A549 (cell line): ENCODE measurements at regions not wholly inside any gene's neighbourhood (a gene's known extent, or its start where the extent isn't known, plus 50 kb on each side); places are given as distances from the start of the nearest gene placed in this dataset.

ENCODE experiments used
- ATAC-seq, 2 experiments: fragments of 200-7000 bp in 1 of 2; fragments of >200 bp in 1 of 2; cut with Nextera tagmentation in 1 of 2; cut with Tn5 transposase in 1 of 2; 3 replicates each; pipeline versions ENCODE4 v1.8.0 to v1.9.1; 2018 to 2020; ENCODE audit warnings: mild to moderate bottlenecking in 1 of 2, moderate library complexity in 1 of 2
- CTCF ChIA-PET: fragments of 300-600 bp; sonication (Branson Sonifier 250); formaldehyde crosslinking; extraction: SDS; loops from one replicate; lab custom pipeline; 2021; ENCODE audit warnings: antibody characterized with exemption, inconsistent platforms; lab: Yijun Ruan, JAX
- POLR2A ChIA-PET: fragments of 350-600 bp; formaldehyde crosslinking; extraction: SDS; loops from one replicate; lab custom pipeline; 2021; ENCODE audit warnings: antibody characterized with exemption, inconsistent platforms; lab: Yijun Ruan, JAX
- DNase-seq, 2 experiments: peaks; one replicate each; pipeline versions ENCODE4 v3.0.0 to v3.0.0-alpha.2; 2011 to 2016; ENCODE audit warnings: low read depth in 1 of 2, low spot score in 1 of 2
- FAIRE-seq: peaks from 2 replicates; lab custom pipeline; 2011; peaks lifted over from hg19 to GRCh38; lab: Jason Lieb, UNC
- H3K27ac ChIP-seq, 2 experiments: fragments of >200 bp; sonication (Bioruptor Twin); formaldehyde crosslinking; 3 replicates each; pipeline ENCODE4 v1.5.1; 2016 to 2017
- H3K4me1 ChIP-seq: fragments of >200 bp; sonication (Bioruptor Twin); formaldehyde crosslinking; 3 replicates; pipeline ENCODE4 v1.6.1; 2016
- H3K4me2 ChIP-seq: fragments of >200 bp; sonication (Bioruptor Twin); formaldehyde crosslinking; 3 replicates; pipeline ENCODE4 v1.6.1; 2016
- H3K4me3 ChIP-seq: fragments of >200 bp; sonication (Bioruptor Twin); formaldehyde crosslinking; 3 replicates; pipeline ENCODE4 v1.5.1; 2016
- H3K9me3 ChIP-seq: fragments of >200 bp; sonication (Bioruptor Twin); formaldehyde crosslinking; 3 replicates; pipeline ENCODE4 v1.6.1; 2016
- ATOH8 ChIP-seq: fragments of 250-450 bp; sonication (Bioruptor Pico); IDR thresholded peaks from 2 replicates; pipeline ENCODE4 v1.5.0; 2020; ENCODE audit warnings: low read depth, mild to moderate bottlenecking, moderate library complexity
- CBX2 ChIP-seq: fragments of 200-600 bp; sonication (generic); IDR thresholded peaks from 2 replicates; pipeline ENCODE4 v1.6.1; 2016; ENCODE audit warnings: low read depth, mild to moderate bottlenecking, borderline replicate concordance
- CBX8 ChIP-seq: fragments of 200-600 bp; sonication (generic); IDR thresholded peaks from 2 replicates; pipeline ENCODE4 v1.6.1; 2016
- CEBPB ChIP-seq, 2 experiments: fragments of >200 bp in 1 of 2; sonication (Bioruptor Twin) in 1 of 2; formaldehyde crosslinking in 1 of 2; IDR thresholded peaks; 2 replicates each; pipeline ENCODE4 v1.6.1; 2012 to 2016
- E2F6 ChIP-seq: IDR thresholded peaks from 2 replicates; pipeline ENCODE4 v1.6.1; 2012; ENCODE audit warnings: low read depth, borderline replicate concordance
- EHF ChIP-seq: fragments of 250-450 bp; sonication (Bioruptor Pico); IDR thresholded peaks from 2 replicates; pipeline ENCODE4 v1.5.0; 2020; ENCODE audit warnings: mild to moderate bottlenecking
- FOSB ChIP-seq: fragments of 250-450 bp; sonication (Bioruptor Pico); IDR thresholded peaks from 2 replicates; pipeline ENCODE4 v1.5.0; 2020; ENCODE audit warnings: mild to moderate bottlenecking, moderate library complexity
- FOSL2 ChIP-seq, 2 experiments: fragments of 450-650 bp in 1 of 2; fragments of >200 bp in 1 of 2; sonication (Bioruptor Twin) in 1 of 2; formaldehyde crosslinking; IDR thresholded peaks; 2 replicates each; pipeline versions ENCODE4 v1.5.0 to v1.6.1; 2016 to 2020; ENCODE audit warnings: mild to moderate bottlenecking in 1 of 2, moderate library complexity in 1 of 2
- HOXA7 ChIP-seq: fragments of 250-450 bp; sonication (Bioruptor Pico); IDR thresholded peaks from 2 replicates; pipeline ENCODE4 v1.5.0; 2020; ENCODE audit warnings: mild to moderate bottlenecking, moderate library complexity
- MAFK ChIP-seq: fragments of 450-650 bp; IDR thresholded peaks from 2 replicates; pipeline ENCODE4 v1.6.1; 2014; ENCODE audit not compliant: partially characterized antibody
- MYC ChIP-seq: IDR thresholded peaks from 2 replicates; pipeline ENCODE4 v1.6.1; 2012; ENCODE audit warnings: mild to moderate bottlenecking, inconsistent platforms, low read length, improper control_type of control experiment, borderline replicate concordance
- NFE2L2 ChIP-seq: fragments of 150-350 bp; conservative IDR thresholded peaks from 2 replicates; pipeline ENCODE4 v1.6.1; 2014; ENCODE audit warnings: low read length
- PHF8 ChIP-seq: fragments of 200-600 bp; sonication (generic); IDR thresholded peaks from 2 replicates; pipeline ENCODE4 v1.6.1; 2016; ENCODE audit warnings: low read depth, mild to moderate bottlenecking, antibody characterized with exemption, moderate library complexity, borderline replicate concordance
- POLR2A ChIP-seq: IDR thresholded peaks from 2 replicates; pipeline ENCODE4 v1.6.1; 2012; ENCODE audit warnings: mild to moderate bottlenecking, low read length
- RAD21 ChIP-seq, 2 experiments: fragments of >200 bp in 1 of 2; sonication (Bioruptor Twin) in 1 of 2; formaldehyde crosslinking in 1 of 2; IDR thresholded peaks in 1 of 2; conservative IDR thresholded peaks in 1 of 2; 2 replicates in 1 of 2; 3 replicates in 1 of 2; pipeline ENCODE4 v1.6.1; 2012 to 2018; ENCODE audit warnings: inconsistent platforms in 1 of 2
- SMC3 ChIP-seq: fragments of >200 bp; sonication (Bioruptor Twin); formaldehyde crosslinking; IDR thresholded peaks from 3 replicates; pipeline ENCODE4 v1.6.1; 2018; ENCODE audit warnings: inconsistent platforms
- ZC3H11A ChIP-seq: fragments of 450-650 bp; IDR thresholded peaks from 2 replicates; pipeline ENCODE4 v1.6.1; 2014; ENCODE audit warnings: antibody characterized with exemption, mild to moderate bottlenecking
- ZFP36 ChIP-seq: fragments of 450-650 bp; IDR thresholded peaks from 2 replicates; pipeline ENCODE4 v1.6.1; 2014; ENCODE audit warnings: borderline replicate concordance; ENCODE audit not compliant: partially characterized antibody
- ZSCAN20 ChIP-seq: fragments of 250-450 bp; sonication (Bioruptor Pico); IDR thresholded peaks from 2 replicates; pipeline ENCODE4 v1.8.0; 2022; ENCODE audit warnings: mild to moderate bottlenecking, moderate library complexity
- WGBS: methylation state at CpG from one replicate; pipeline ENCODE4 v1.1.6; 2017; ENCODE audit errors: missing lambda C conversion rate; 5-methylcytosine and 5-hydroxymethylcytosine counted together
- TF ChIP-seq, protein P1 (sequence below): fragments of 200-600 bp; sonication (generic); IDR thresholded peaks from 2 replicates; pipeline ENCODE4 v1.6.1; 2016; ENCODE audit warnings: antibody characterized with exemption, mild to moderate bottlenecking, moderate library complexity
- TF ChIP-seq, protein P2 (sequence below): IDR thresholded peaks from 2 replicates; pipeline ENCODE4 v1.6.1; 2012
- TF ChIP-seq, protein P3 (sequence below): fragments of 150-350 bp; IDR thresholded peaks from 2 replicates; pipeline ENCODE4 v1.6.1; 2014; ENCODE audit warnings: low read depth, mild to moderate bottlenecking, low read length
- TF ChIP-seq, protein P4 (sequence below): fragments of >200 bp; sonication (Bioruptor Twin); formaldehyde crosslinking; IDR thresholded peaks from 3 replicates; pipeline ENCODE4 v1.5.1; 2016

DNA sequence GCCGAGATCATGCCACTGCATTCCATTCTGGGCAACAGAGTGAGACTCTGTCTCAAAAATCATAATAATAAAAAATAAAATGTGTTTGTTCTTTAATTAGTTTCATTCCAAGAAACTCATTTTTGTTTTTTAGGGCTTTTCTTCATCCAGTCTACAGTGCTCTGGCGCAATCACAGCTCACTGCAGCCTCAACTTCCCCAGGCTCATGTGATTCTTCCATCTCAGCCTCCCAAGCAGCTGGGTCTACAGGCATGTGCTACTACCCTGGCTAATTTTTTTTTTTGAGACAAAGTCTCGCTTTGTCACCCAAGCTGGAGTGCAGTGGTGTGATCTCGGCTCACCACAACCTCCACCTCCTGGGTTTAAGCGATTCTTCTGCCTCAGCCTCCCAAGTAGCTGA, 143.6 kb upstream of the JARID2 start:
- CTCF ChIA-PET, result interaction anchor here (0.6 kb wide), 1 partner anchor 889 kb away, joined by 5 read pairs; no protein-coding TSS in a partner anchor
- FAIRE-seq, result no peak
- ATAC-seq, result no peak

GRCh38 chr6:15106958-15107643, 138.8 kb upstream of the JARID2 start:
- CTCF ChIA-PET, result no interaction called here
- H3K9me3 ChIP-seq, result no peaks in the 10 kb centered on the region
- WGBS, result 79% methylated on average over 12 of the region's 12 CpGs
- ATAC-seq (no peak), DNase-seq (no peak), FAIRE-seq (no peak)
- no peaks in the 10 kb centered on the region for H3K4me1 ChIP-seq
- H3K4me2 ChIP-seq, result no peak overlapping the region
- H3K4me3 ChIP-seq, result no peak overlapping the region
- POLR2A ChIA-PET, result no interaction called here
- no peak overlapping the region for H3K27ac ChIP-seq
- TF ChIP-seq FOSL2 (IDR thresholded peaks at IDR 0.05) (no peak), FOSL2 (CRISPR knock-in tag; IDR thresholded peaks at IDR 0.05) (no peak), ZSCAN20 (CRISPR knock-in tag) (no peak), RAD21 (conservative IDR thresholded peaks at IDR 0.05 in 1 of 2, IDR thresholded peaks at IDR 0.05 in 1 of 2) (no peak), FOSB (CRISPR knock-in tag) (no peak), ATOH8 (CRISPR knock-in tag) (no peak), MYC (no peak), ZFP36 (no peak), E2F6 (no peak), POLR2A (no peak)

More for the DNA sequence above, 143.6 kb upstream of the JARID2 start:
- DNase-seq, result no peak
- Histone ChIP-seq H3K9me3 (no peaks in the 10 kb centered on the region), H3K4me3 (no peak overlapping the region), H3K4me1 (no peaks in the 10 kb centered on the region), H3K27ac (no peak overlapping the region), H3K4me2 (no peak overlapping the region)
- POLR2A ChIA-PET, result no interaction called here
- TF ChIP-seq HOXA7 (CRISPR knock-in tag), result no peak
- TF ChIP-seq, protein P1, sequence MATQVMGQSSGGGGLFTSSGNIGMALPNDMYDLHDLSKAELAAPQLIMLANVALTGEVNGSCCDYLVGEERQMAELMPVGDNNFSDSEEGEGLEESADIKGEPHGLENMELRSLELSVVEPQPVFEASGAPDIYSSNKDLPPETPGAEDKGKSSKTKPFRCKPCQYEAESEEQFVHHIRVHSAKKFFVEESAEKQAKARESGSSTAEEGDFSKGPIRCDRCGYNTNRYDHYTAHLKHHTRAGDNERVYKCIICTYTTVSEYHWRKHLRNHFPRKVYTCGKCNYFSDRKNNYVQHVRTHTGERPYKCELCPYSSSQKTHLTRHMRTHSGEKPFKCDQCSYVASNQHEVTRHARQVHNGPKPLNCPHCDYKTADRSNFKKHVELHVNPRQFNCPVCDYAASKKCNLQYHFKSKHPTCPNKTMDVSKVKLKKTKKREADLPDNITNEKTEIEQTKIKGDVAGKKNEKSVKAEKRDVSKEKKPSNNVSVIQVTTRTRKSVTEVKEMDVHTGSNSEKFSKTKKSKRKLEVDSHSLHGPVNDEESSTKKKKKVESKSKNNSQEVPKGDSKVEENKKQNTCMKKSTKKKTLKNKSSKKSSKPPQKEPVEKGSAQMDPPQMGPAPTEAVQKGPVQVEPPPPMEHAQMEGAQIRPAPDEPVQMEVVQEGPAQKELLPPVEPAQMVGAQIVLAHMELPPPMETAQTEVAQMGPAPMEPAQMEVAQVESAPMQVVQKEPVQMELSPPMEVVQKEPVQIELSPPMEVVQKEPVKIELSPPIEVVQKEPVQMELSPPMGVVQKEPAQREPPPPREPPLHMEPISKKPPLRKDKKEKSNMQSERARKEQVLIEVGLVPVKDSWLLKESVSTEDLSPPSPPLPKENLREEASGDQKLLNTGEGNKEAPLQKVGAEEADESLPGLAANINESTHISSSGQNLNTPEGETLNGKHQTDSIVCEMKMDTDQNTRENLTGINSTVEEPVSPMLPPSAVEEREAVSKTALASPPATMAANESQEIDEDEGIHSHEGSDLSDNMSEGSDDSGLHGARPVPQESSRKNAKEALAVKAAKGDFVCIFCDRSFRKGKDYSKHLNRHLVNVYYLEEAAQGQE, result no peak
- TF ChIP-seq, protein P2, sequence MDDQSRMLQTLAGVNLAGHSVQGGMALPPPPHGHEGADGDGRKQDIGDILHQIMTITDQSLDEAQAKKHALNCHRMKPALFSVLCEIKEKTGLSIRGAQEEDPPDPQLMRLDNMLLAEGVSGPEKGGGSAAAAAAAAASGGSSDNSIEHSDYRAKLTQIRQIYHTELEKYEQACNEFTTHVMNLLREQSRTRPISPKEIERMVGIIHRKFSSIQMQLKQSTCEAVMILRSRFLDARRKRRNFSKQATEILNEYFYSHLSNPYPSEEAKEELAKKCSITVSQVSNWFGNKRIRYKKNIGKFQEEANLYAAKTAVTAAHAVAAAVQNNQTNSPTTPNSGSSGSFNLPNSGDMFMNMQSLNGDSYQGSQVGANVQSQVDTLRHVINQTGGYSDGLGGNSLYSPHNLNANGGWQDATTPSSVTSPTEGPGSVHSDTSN, result no peak
- TF ChIP-seq NFE2L2, result no peak
- no peak for TF ChIP-seq PHF8
- TF ChIP-seq ZC3H11A, result no peak
- TF ChIP-seq, protein P3, sequence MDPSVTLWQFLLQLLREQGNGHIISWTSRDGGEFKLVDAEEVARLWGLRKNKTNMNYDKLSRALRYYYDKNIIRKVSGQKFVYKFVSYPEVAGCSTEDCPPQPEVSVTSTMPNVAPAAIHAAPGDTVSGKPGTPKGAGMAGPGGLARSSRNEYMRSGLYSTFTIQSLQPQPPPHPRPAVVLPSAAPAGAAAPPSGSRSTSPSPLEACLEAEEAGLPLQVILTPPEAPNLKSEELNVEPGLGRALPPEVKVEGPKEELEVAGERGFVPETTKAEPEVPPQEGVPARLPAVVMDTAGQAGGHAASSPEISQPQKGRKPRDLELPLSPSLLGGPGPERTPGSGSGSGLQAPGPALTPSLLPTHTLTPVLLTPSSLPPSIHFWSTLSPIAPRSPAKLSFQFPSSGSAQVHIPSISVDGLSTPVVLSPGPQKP, result no peak
- no peak for TF ChIP-seq SMC3
- no peak for TF ChIP-seq CEBPB (IDR thresholded peaks at IDR 0.05)
- TF ChIP-seq, protein P4, sequence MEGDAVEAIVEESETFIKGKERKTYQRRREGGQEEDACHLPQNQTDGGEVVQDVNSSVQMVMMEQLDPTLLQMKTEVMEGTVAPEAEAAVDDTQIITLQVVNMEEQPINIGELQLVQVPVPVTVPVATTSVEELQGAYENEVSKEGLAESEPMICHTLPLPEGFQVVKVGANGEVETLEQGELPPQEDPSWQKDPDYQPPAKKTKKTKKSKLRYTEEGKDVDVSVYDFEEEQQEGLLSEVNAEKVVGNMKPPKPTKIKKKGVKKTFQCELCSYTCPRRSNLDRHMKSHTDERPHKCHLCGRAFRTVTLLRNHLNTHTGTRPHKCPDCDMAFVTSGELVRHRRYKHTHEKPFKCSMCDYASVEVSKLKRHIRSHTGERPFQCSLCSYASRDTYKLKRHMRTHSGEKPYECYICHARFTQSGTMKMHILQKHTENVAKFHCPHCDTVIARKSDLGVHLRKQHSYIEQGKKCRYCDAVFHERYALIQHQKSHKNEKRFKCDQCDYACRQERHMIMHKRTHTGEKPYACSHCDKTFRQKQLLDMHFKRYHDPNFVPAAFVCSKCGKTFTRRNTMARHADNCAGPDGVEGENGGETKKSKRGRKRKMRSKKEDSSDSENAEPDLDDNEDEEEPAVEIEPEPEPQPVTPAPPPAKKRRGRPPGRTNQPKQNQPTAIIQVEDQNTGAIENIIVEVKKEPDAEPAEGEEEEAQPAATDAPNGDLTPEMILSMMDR, result no peak
- TF ChIP-seq MAFK, result no peak
- TF ChIP-seq CBX8, result no peak
- TF ChIP-seq EHF (CRISPR knock-in tag), result no peak
- TF ChIP-seq CBX2, result no peak
- WGBS, result 73% methylated on average over 4 of the region's 5 CpGs
